K562 (cell line): ENCODE measurements at regions not wholly inside any gene's neighbourhood (a gene's known extent, or its start where the extent isn't known, plus 50 kb on each side); places are given as distances from the start of the nearest gene placed in this dataset.

Source experiments
- BRD9 ChIP-seq: fragments of 450-650 bp; IDR thresholded peaks from 2 replicates; pipeline ENCODE4 v1.6.1; 2018; ENCODE audit warnings: low read depth; ENCODE audit not compliant: partially characterized antibody
- C11orf30 ChIP-seq: fragments of 450-650 bp; IDR thresholded peaks from 2 replicates; pipeline ENCODE4 v1.6.1; 2016; ENCODE audit warnings: low read depth, mild to moderate bottlenecking
- CREB1 ChIP-seq, 2 experiments: sonication (generic) in 1 of 2; formaldehyde crosslinking in 1 of 2; IDR thresholded peaks; 2 replicates each; pipeline versions ENCODE4 v1.6.1 to v1.8.0; 2012 to 2022; ENCODE audit warnings: inconsistent platforms in 1 of 2, mild to moderate bottlenecking in 1 of 2, missing genetic modification reagents in 1 of 2, moderate library complexity in 1 of 2
- DDX20 ChIP-seq: fragments of 450-650 bp; IDR thresholded peaks from 2 replicates; pipeline ENCODE4 v1.6.1; 2016; ENCODE audit warnings: missing genetic modification characterization, low read depth, mild to moderate bottlenecking, missing compliant biosample characterization, moderate library complexity
- FOXM1 ChIP-seq, 2 experiments: fragments of 450-650 bp in 1 of 2; sonication (generic) in 1 of 2; formaldehyde crosslinking in 1 of 2; IDR thresholded peaks; 2 replicates each; pipeline versions ENCODE4 v1.6.1 to v1.9.0; 2017 to 2022; ENCODE audit warnings: low read depth in 2 of 2, mild to moderate bottlenecking in 2 of 2, missing genetic modification reagents in 1 of 2, moderate library complexity in 1 of 2
- FOXP1 ChIP-seq: sonication (generic); formaldehyde crosslinking; IDR thresholded peaks from 2 replicates; pipeline ENCODE4 v1.8.0; 2022; ENCODE audit warnings: mild to moderate bottlenecking, missing genetic modification reagents
- KDM2B ChIP-seq: fragments of 250-450 bp; sonication (Bioruptor Pico); IDR thresholded peaks from 2 replicates; pipeline ENCODE4 v1.8.0; 2021; ENCODE audit warnings: mild to moderate bottlenecking, moderate library complexity
- KLF1 ChIP-seq: fragments of 450-650 bp; IDR thresholded peaks from 2 replicates; pipeline ENCODE4 v1.6.1; 2016; ENCODE audit warnings: missing genetic modification characterization, missing compliant biosample characterization
- LARP7 ChIP-seq: fragments of 450-650 bp; IDR thresholded peaks from 2 replicates; pipeline ENCODE4 v1.6.1; 2016
- NFIX ChIP-seq: fragments of 250-450 bp; sonication (Bioruptor Pico); IDR thresholded peaks from 2 replicates; pipeline ENCODE4 v1.4.0; 2020; ENCODE audit warnings: low read depth, mild to moderate bottlenecking, moderate library complexity
- RCOR1 ChIP-seq, 2 experiments: IDR thresholded peaks; 2 replicates each; pipeline ENCODE4 v1.6.1; 2012; ENCODE audit warnings: low read depth in 2 of 2, low read length in 2 of 2, borderline replicate concordance in 1 of 2, improper control_type of control experiment in 1 of 2
- SUPT5H ChIP-seq: fragments of 450-650 bp; IDR thresholded peaks from 2 replicates; pipeline ENCODE4 v1.6.1; 2016
- TF ChIP-seq, protein P1 (sequence below): fragments of 250-450 bp; sonication (Bioruptor Pico); IDR thresholded peaks from 2 replicates; pipeline ENCODE4 v1.5.0; 2021; ENCODE audit warnings: mild to moderate bottlenecking, moderate library complexity
- TF ChIP-seq, protein P2 (sequence below): fragments of 250-450 bp; sonication (Bioruptor Pico); IDR thresholded peaks from 2 replicates; pipeline ENCODE4 v1.4.0; 2020; ENCODE audit warnings: mild to moderate bottlenecking, moderate library complexity, borderline replicate concordance
- TF ChIP-seq, protein P3 (sequence below): fragments of 250-450 bp; sonication (Bioruptor Pico); IDR thresholded peaks from 2 replicates; pipeline ENCODE4 v1.5.0; 2022; ENCODE audit warnings: mild to moderate bottlenecking
- TF ChIP-seq, protein P4 (sequence below): IDR thresholded peaks from 2 replicates; pipeline ENCODE4 v1.6.1; 2011; ENCODE audit warnings: borderline replicate concordance, low read depth, mild to moderate bottlenecking, moderate library complexity, low read length; ENCODE audit not compliant: insufficient read depth, poor library complexity, severe bottlenecking

DNA sequence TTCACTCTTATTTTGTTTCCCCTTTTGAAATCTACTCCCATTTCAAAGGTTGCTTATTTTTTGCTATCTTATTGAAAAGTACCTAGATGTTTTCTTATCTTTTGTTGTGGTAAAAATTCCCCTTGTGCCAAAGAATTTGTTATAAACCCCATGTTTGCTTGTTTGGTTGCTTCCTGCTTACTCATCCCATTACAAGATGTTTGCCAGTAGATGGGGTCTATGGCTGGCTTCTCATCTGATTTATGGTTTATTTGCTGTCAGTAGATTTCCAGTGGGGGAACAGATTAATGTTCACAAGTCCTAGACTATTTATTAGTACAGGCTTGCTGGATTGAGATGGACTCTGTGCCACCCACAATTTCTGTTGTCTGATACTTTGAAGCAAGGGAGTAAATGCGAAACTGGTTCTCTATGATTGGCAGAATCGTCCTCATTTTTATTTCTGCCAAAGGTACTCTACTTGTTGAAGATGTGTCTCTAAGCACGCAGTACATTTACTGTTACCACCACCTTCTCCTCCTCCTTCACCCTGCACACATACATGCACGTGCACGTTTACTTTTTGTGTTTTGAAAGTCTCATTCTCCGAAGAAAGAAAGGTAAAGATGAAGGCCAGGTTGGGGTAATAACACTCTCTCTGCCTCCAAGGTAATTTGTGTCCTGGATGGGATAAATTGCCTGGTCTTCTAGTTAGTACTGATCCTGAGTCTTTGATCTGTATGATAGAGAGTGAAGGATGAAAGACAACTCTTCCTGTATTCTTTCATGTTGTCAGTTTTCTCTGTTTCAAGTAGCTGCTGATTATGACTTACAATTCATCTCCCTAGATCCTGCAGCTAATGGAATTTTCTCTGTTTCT is 117.2 kb upstream of the ATP2B1 start (continued):
- TF ChIP-seq, protein P1, sequence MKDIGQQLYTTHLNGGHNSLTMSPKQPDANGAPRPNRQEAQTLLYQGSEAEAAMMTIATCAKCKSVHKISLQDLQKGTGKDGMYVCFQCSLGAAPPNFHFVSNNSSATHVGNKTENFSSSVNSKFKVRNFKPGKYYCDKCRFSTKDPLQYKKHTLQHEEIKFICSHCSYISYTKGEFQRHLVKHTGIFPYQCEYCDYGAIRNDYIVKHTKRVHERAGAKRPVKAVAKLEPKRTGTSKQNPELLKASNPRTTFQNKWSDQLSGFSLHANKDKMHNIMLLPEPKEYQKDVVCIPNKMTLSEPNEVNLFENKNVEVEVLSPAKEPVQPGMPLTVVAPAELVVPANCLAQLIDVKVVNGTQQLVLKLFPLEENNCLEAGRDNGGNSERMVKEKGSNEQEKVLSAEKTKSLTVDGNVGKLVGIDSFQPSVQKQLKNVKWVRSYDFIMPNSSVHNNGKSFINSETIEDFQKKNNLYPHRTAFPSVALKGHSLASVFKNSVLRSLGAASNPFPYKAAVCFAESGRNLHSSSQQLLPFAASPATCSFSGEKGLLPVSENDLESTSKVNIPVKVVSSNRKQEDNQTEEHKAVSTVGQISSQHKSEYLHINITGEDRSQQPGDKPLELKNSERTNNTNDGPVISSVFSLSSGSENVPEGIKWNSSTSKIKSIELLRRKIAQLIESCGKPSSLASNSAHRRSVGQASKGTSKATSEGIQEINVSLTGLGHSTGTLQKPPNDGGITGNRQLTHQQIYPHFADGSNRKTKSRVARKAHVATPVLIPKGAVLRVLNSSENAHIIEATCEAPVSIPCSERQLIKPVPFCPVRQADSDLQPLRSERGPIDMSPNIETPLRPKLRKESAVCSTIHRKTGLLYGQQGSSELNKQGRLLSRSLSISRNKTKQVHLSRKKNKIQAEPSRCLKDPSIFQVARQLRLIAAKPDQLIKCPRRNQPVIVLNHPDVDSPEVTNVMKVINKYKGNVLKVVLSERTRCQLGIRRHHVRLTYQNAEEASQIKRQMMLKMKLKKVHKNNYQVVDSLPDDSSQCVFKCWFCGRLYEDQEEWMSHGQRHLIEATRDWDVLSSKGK (CRISPR knock-in tag), result no peak
- no peak for TF ChIP-seq DDX20 (tag)
- TF ChIP-seq, protein P2, sequence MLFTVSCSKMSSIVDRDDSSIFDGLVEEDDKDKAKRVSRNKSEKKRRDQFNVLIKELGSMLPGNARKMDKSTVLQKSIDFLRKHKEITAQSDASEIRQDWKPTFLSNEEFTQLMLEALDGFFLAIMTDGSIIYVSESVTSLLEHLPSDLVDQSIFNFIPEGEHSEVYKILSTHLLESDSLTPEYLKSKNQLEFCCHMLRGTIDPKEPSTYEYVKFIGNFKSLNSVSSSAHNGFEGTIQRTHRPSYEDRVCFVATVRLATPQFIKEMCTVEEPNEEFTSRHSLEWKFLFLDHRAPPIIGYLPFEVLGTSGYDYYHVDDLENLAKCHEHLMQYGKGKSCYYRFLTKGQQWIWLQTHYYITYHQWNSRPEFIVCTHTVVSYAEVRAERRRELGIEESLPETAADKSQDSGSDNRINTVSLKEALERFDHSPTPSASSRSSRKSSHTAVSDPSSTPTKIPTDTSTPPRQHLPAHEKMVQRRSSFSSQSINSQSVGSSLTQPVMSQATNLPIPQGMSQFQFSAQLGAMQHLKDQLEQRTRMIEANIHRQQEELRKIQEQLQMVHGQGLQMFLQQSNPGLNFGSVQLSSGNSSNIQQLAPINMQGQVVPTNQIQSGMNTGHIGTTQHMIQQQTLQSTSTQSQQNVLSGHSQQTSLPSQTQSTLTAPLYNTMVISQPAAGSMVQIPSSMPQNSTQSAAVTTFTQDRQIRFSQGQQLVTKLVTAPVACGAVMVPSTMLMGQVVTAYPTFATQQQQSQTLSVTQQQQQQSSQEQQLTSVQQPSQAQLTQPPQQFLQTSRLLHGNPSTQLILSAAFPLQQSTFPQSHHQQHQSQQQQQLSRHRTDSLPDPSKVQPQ (CRISPR knock-in tag), result no peak
- TF ChIP-seq LARP7, result no peak
- TF ChIP-seq C11orf30, result peak; percentile 52
- TF ChIP-seq BRD9, result no peak
- TF ChIP-seq FOXM1 (IDR thresholded peaks at IDR 0.05; ENCODE audit: low read depth), result no peak
- TF ChIP-seq FOXM1 (CRISPR knock-in tag; IDR thresholded peaks at IDR 0.05; ENCODE audit: low read depth), result no peak
- no peak for TF ChIP-seq KLF1 (tag)
- no peak for TF ChIP-seq NFIX (CRISPR knock-in tag)
- TF ChIP-seq KDM2B, result no peak
- TF ChIP-seq FOXP1 (CRISPR knock-in tag), result no peak
- no peak for TF ChIP-seq SUPT5H
- TF ChIP-seq, protein P3, sequence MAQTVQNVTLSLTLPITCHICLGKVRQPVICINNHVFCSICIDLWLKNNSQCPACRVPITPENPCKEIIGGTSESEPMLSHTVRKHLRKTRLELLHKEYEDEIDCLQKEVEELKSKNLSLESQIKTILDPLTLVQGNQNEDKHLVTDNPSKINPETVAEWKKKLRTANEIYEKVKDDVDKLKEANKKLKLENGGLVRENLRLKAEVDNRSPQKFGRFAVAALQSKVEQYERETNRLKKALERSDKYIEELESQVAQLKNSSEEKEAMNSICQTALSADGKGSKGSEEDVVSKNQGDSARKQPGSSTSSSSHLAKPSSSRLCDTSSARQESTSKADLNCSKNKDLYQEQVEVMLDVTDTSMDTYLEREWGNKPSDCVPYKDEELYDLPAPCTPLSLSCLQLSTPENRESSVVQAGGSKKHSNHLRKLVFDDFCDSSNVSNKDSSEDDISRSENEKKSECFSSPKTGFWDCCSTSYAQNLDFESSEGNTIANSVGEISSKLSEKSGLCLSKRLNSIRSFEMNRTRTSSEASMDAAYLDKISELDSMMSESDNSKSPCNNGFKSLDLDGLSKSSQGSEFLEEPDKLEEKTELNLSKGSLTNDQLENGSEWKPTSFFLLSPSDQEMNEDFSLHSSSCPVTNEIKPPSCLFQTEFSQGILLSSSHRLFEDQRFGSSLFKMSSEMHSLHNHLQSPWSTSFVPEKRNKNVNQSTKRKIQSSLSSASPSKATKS (CRISPR knock-in tag), result no peak
- no peak for TF ChIP-seq CREB1 (IDR thresholded peaks at IDR 0.05)
- TF ChIP-seq CREB1 (CRISPR knock-in tag; IDR thresholded peaks at IDR 0.05), result no peak
- TF ChIP-seq, protein P4, sequence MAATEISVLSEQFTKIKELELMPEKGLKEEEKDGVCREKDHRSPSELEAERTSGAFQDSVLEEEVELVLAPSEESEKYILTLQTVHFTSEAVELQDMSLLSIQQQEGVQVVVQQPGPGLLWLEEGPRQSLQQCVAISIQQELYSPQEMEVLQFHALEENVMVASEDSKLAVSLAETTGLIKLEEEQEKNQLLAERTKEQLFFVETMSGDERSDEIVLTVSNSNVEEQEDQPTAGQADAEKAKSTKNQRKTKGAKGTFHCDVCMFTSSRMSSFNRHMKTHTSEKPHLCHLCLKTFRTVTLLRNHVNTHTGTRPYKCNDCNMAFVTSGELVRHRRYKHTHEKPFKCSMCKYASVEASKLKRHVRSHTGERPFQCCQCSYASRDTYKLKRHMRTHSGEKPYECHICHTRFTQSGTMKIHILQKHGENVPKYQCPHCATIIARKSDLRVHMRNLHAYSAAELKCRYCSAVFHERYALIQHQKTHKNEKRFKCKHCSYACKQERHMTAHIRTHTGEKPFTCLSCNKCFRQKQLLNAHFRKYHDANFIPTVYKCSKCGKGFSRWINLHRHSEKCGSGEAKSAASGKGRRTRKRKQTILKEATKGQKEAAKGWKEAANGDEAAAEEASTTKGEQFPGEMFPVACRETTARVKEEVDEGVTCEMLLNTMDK, result no peak
- peak in 1 of 2 experiments; percentile 59; a peak in 1 of 4 replicates for TF ChIP-seq RCOR1 (IDR thresholded peaks at IDR 0.05; ENCODE audit: borderline replicate concordance in 1 of 2, low read depth in 2 of 2, low read length in 2 of 2)
